GM21526 (cell line): ENCODE measurements at regions not wholly inside any gene's neighbourhood (a gene's known extent, or its start where the extent isn't known, plus 50 kb on each side); places are given as distances from the start of the nearest gene placed in this dataset.
"Not testable (repeated sequence)": the region's sequence is repeated elsewhere in the genome, so short reads cannot be mapped to it uniquely, and the experiment has no call there.

Source experiments
- ATAC-seq: cut with Tn5 transposase; IDR thresholded peaks from one replicate; pipeline ENCODE4 v1.9.1; 2021; ENCODE audit warnings: moderate library complexity; ENCODE audit not compliant: unreplicated experiment, low FRiP score

DNA sequence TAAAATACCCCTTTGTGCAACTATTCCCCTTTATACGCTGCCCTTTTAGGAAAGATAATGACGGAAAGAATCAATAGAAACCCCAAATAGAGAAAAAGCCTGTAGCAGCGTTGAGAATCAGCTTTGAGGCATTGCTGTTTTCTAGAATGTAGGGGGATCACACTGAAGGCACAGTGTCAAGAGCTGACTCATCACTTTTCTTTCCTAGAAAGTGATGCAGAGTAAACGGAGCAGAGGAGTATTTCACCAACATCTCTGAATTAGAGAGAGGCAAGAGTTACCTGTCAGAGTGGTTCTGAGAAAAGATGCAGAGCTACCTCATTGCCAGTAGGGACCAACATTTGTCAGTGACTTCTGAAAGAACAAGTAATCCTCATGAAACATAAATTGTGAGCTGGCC, 269.8 kb upstream of the TMC3 start:
- ATAC-seq: no peak

DNA sequence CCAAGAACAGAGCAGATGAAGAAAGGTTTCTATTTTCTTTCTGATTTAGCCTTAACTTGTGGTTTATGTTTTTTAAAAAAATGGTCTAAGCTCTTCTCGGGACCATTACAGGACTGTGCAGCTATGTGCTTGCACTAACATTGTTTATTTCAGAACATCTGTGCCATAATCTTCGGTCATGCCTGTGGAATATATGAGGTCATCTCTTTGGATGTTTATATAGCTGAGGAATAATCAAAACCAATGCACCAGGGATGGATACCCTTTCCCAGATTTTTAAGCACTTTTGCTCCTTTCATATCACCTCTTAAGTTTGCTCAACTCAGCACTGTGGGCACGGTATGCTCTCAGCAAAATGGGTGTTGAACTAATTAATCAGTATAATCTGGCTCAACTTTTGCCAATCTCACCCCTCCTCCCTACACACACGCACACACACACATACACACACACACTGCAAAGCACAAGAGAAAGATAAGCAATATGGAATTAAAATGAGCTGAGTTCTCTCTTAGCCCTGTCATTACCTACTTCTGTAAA, 268.5 kb upstream of the TMC3 start:
- ATAC-seq: no peak

- ATAC-seq: not testable (repeated sequence)
Observed at GRCh38 chr15:81636064-81636463, 262.1 kb upstream of the TMC3 start.

DNA sequence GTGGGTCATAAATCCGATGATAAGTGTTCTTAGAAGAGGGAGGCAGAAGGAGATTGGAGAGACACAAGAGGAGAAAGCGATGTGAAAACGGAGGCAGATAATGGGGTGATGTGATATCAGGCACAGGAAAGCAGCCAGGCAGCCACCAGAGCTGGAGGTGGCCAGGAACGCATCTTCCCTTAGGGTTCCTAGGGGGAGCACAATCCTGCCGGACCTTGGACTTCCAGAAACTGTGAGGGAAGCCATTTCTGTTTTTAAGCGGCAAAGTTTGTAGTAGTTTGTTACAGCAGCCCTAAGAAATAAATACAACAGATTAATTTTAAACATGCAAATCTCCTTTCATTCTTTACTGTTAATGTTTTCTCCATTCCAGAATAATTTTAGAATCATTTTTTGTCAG, 259.9 kb upstream of the TMC3 start:
- ATAC-seq: no peak

DNA sequence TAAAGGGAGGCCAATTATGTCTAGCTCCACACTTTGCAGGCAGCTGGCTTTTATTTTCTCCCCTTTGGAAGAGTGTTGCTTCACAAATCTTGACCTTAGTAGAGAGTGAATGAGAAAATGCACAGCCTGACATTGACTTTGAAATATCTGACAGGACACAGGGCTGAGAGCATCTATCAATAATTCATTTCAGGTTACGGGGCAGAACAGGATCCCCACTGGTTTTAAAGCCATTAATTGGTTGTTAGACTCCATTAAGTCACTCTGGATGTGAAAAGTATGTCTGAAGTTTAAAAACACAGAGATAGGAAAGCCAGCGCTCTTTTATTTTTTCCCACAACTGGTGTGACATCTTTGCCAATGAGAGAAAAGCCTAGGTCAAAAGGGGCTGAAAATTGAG, 251.9 kb upstream of the TMC3 start:
- no peak for ATAC-seq

DNA sequence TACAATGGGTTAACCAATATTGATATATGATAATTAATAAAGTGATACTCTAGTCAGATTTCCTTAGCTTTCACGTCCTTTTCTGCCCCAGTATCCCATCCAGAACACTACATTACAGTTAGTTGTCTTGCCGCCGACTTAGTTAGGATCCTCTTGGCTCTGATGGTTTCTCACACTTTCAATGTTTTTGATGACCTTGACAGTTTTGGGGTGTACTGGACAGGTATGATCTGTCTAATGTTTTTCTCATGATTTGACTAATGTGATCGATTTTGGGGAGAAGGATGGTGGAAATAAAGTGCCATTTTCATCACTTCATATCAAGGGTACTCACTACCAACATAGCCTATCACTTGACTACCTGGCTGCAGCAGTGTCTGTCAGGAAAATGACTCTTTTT, 245.0 kb upstream of the TMC3 start:
- ATAC-seq: no peak

DNA sequence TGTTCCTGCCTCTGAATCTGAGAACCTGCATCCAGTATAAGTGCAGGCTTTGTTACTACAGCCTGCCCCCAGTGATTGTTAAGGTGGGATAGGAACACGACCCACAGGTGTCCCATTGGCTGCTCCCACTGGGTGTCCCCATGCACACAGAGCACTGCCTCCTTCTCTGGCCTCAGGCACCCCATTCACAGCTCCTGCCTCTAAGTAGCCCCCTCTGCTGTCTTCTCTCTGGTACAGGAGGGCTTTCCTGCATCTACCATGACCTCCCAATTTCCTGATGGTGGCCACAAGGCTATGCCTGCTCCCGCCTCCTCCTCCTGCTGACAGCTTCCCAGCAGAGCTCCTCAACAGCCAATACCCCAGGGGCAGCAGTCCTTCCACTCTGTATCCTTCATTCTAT, 238.6 kb upstream of the TMC3 start:
- no peak for ATAC-seq

DNA sequence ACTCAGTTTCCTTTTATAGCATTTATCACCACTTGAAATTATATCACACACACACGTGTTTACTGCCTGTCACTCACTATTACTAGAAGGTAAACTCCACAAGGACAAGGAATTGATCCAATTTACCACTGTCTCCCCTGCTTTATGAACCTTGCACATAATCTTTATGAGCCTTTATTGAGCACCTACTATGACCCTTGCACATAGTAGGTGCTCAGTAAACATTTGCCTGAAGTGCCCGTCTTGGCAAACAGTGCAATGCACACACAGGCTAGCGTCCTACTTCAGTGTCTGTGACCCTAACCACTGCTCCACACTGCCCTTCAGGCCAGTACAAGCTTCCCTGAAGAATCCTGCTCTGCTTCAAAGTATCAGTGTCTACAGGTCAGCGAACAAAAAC, 237.7 kb upstream of the TMC3 start:
- ATAC-seq: no peak

GRCh38 chr15:81608309-81608829, 234.4 kb upstream of the TMC3 start:
- no peak for ATAC-seq

DNA sequence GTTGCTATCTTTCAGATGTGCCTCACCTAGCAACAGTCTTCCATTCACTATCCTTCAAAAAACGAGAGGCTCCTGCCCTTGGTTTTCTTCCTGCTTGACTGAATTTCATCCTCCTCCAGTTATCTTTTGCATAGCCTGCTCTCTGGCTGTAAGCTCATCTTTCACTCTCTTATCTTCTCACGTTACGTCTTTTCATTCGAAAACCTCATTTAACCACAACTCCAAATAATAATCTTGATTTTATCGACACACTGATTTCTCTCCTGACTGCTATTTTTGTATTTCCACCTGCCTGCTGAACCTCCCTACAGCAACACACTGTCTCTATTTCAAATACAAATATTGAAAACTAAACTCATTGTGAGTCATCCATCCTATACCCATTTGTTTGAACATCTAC, 230.7 kb upstream of the TMC3 start:
- no peak for ATAC-seq

GRCh38 chr15:81596159-81596865, 222.3 kb upstream of the TMC3 start:
- no peak for ATAC-seq

DNA sequence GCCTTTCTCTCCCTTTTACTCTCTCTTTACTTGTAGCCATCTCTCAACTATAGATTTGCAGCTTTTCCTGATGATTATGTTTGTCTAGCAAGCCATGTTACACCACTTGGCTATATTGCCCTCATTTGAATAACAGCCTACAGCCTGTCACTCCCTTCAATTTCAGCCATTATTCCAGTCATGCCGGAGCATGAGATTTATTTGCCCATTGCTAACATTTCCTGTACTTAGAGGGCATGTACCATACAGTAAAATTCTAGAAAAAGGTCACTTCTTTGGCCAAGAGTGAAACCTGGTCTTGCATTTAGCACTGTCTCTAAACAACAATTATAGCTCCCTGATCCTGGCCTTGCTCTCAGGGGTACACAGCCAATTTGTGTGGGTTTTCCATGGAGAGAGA, 221.7 kb upstream of the TMC3 start:
- ATAC-seq: no peak

- no peak for ATAC-seq
Observed at GRCh38 chr15:81589671-81590070, 215.7 kb upstream of the TMC3 start.

- ATAC-seq: no peak
Observed at GRCh38 chr15:81575436-81576123, 201.6 kb upstream of the TMC3 start.

GRCh38 chr15:81573098-81573746, 199.2 kb upstream of the TMC3 start:
- ATAC-seq: peak; percentile 85

DNA sequence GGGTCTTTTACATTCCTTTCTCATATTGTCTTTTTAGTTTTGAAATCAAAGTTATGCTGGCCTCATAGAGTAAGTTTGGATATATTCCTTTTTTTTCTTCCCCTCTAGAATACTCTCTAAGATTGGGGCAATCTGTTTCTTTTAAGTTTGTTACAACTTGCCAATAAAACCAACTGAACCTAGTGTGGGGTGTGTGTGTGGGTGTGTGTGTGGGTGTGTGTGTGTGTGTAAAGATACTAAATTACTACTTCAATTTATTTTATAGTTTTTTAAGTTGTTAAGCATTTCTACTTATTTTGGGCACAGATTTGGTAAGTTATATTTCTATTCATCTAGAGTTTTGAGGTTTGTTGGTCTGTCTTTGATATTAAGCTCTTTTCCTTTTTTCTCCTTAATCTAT, 198.2 kb upstream of the TMC3 start:
- no peak for ATAC-seq

GRCh38 chr15:81569286-81570080, 195.5 kb upstream of the TMC3 start:
- ATAC-seq: no peak

- ATAC-seq: no peak
Observed at GRCh38 chr15:81567924-81568323, 193.9 kb upstream of the TMC3 start.

DNA sequence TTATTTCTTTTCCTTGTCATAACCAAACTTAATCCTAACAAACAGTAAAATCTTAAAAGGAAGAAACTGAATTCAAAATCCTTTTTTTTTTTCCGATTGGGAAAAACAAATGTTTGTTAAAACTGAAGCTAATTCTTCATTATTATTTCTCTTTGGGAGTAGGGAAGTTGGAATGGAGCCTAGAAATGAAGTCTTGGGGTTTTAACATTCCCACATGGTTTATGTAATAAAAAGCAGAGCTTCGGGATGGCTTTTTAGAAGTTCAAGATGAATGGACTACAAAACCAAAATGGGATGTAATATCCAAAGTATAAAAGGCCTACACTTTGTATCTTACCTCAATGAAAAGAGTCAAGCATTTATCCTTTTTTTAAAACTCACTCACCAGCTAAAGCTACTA, 189.0 kb upstream of the TMC3 start:
- ATAC-seq: no peak

DNA sequence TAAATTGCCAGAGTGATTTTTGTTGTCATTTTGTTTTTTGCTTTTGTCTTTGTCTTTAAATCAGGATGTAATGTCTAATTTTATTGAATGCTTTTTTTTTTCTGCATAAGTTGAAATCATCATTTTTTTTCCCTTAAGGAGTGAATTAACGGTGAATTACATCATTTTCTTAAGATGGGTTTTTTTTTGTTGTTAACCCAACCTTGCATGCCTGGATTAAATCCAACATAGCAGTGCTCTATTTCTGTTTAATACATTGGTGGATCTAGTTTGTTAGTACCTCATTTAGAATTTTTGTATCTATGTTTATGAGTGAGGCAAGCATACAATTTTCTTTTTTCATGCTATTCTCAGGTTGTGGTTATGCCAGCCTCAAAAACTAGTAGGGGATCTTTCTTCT, 186.4 kb upstream of the TMC3 start:
- no peak for ATAC-seq

GRCh38 chr15:81558056-81558455, 184.0 kb upstream of the TMC3 start:
- no peak for ATAC-seq
